H1 (cell line): ENCODE measurements at regions not wholly inside any gene's neighbourhood (a gene's known extent, or its start where the extent isn't known, plus 50 kb on each side); places are given as distances from the start of the nearest gene placed in this dataset.

Experiments used
- CTCF ChIA-PET: fragments of 300-600 bp; sonication (Branson Sonifier 250); formaldehyde crosslinking; loops from one replicate; lab custom pipeline; 2021; ENCODE audit not compliant: partially characterized antibody; lab: Charles Lee
- POLR2A ChIA-PET: fragments of 300-600 bp; sonication (Branson Sonifier 250); formaldehyde crosslinking; loops from one replicate; lab custom pipeline; 2021; ENCODE audit warnings: inconsistent platforms; ENCODE audit not compliant: partially characterized antibody; lab: Charles Lee
- DNase-seq, 2 experiments: peaks; one replicate each; pipeline versions ENCODE4 v3.0.0 to v3.0.0-alpha.2; 2010 to 2022; ENCODE audit warnings: low spot score in 2 of 2, low read depth in 1 of 2, mixed read lengths in 1 of 2
- FAIRE-seq: peaks from 2 replicates; lab custom pipeline; 2011; peaks lifted over from hg19 to GRCh38; lab: Jason Lieb, UNC
- H2AFZ ChIP-seq: 2 replicates; pipeline ENCODE4 v1.8.1; 2012; ENCODE audit warnings: low read length, inconsistent platforms
- H2AK5ac ChIP-seq: 2 replicates; pipeline ENCODE4 v1.6.1; 2013; ENCODE audit warnings: low read depth, low read length
- H2BK120ac ChIP-seq: replicated peaks from 2 replicates; pipeline ENCODE3; 2013; ENCODE audit warnings: low read depth, low read length, inconsistent platforms
- H2BK12ac ChIP-seq: 2 replicates; pipeline ENCODE4 v1.6.1; 2013; ENCODE audit warnings: low read depth, low read length
- H2BK15ac ChIP-seq: 2 replicates; pipeline ENCODE4 v1.6.1; 2013; ENCODE audit warnings: low read length
- H2BK20ac ChIP-seq: 2 replicates; pipeline ENCODE4 v1.6.1; 2013; ENCODE audit warnings: low read length
- H2BK5ac ChIP-seq: 2 replicates; pipeline ENCODE4 v1.6.1; 2013; ENCODE audit warnings: low read depth, low read length
- H3K14ac ChIP-seq: 2 replicates; pipeline ENCODE4 v1.6.1; 2013; ENCODE audit warnings: inconsistent platforms; ENCODE audit not compliant: insufficient read length
- H3K18ac ChIP-seq: 2 replicates; pipeline ENCODE4 v1.6.1; 2013; ENCODE audit warnings: low read length; ENCODE audit errors: extremely low read depth
- H3K23ac ChIP-seq: 2 replicates; pipeline ENCODE4 v1.6.1; 2013; ENCODE audit warnings: inconsistent platforms; ENCODE audit not compliant: insufficient read length
- H3K23me2 ChIP-seq: 2 replicates; pipeline ENCODE4 v1.6.1; 2013; ENCODE audit warnings: low read depth, low read length
- H3K27ac ChIP-seq: 2 replicates; pipeline ENCODE4 v1.6.1; 2011; ENCODE audit warnings: low read depth, low read length, inconsistent platforms
- H3K27me3 ChIP-seq, 4 experiments: replicated peaks in 1 of 4; 1 replicate in 1 of 4; 2 replicates in 3 of 4; pipeline versions ENCODE4 v1.6.1 to v1.8.1; 2011 to 2013; ENCODE audit warnings: low read length in 3 of 4, mild to moderate bottlenecking in 3 of 4, inconsistent platforms in 2 of 4, mixed read lengths in 2 of 4, moderate library complexity in 1 of 4; ENCODE audit not compliant: control insufficient read depth in 3 of 4, insufficient read depth in 3 of 4; ENCODE audit errors: extremely low read depth in 1 of 4
- H3K36me3 ChIP-seq, 4 experiments: 2 replicates each; pipeline versions ENCODE4 v1.6.1 to v1.8.1; 2011 to 2013; ENCODE audit warnings: mild to moderate bottlenecking in 4 of 4, low read length in 3 of 4, moderate library complexity in 2 of 4, control low read depth in 1 of 4, inconsistent platforms in 1 of 4; ENCODE audit not compliant: insufficient read depth in 4 of 4, control insufficient read depth in 2 of 4
- H3K4ac ChIP-seq: replicated peaks from 2 replicates; pipeline ENCODE3; 2013; ENCODE audit warnings: low read length, low read depth, mixed read lengths, inconsistent platforms; ENCODE audit not compliant: insufficient read length
- H3K4me1 ChIP-seq, 4 experiments: replicated peaks in 1 of 4; 1 replicate in 1 of 4; 2 replicates in 3 of 4; pipeline versions ENCODE4 v1.6.1 to v1.8.1; 2011 to 2013; ENCODE audit warnings: low read length in 3 of 4, inconsistent platforms in 2 of 4, mixed read lengths in 1 of 4; ENCODE audit not compliant: insufficient read depth in 4 of 4, control insufficient read depth in 3 of 4
- H3K4me2 ChIP-seq, 2 experiments: 2 replicates each; pipeline versions ENCODE4 v1.6.1 to v1.8.1; 2011 to 2013; ENCODE audit warnings: low read depth in 2 of 2, low read length in 2 of 2, control low read depth in 1 of 2, inconsistent platforms in 1 of 2, mild to moderate bottlenecking in 1 of 2; ENCODE audit not compliant: insufficient read depth in 1 of 2
- H3K4me3 ChIP-seq, 4 experiments: fragments of 200-600, 300-600 bp in 1 of 4; sonication (generic), shearing (Covaris generic), sonication (Bioruptor Twin) in 1 of 4; 2 replicates each; pipeline versions ENCODE4 v1.5.1 to v1.8.1; 2011 to 2016; ENCODE audit warnings: low read length in 4 of 4, low read depth in 3 of 4, control low read depth in 2 of 4, inconsistent platforms in 2 of 4, mild to moderate bottlenecking in 2 of 4, mixed read lengths in 1 of 4, moderate library complexity in 1 of 4; ENCODE audit not compliant: insufficient read depth in 2 of 4; ENCODE audit errors: extremely low read depth in 1 of 4
- H3K56ac ChIP-seq: replicated peaks from 2 replicates; pipeline ENCODE3; 2013; ENCODE audit warnings: low read depth, mild to moderate bottlenecking, mixed read lengths, low read length, inconsistent platforms; ENCODE audit not compliant: insufficient read length
- H3K79me1 ChIP-seq: 2 replicates; pipeline ENCODE4 v1.6.1; 2013; ENCODE audit warnings: low read depth, low read length, control low read depth
- H3K79me2 ChIP-seq, 2 experiments: 2 replicates each; pipeline versions ENCODE4 v1.6.1 to v1.8.1; 2012 to 2013; ENCODE audit warnings: low read length in 2 of 2, mild to moderate bottlenecking in 2 of 2, inconsistent platforms in 1 of 2; ENCODE audit not compliant: insufficient read depth in 2 of 2, control insufficient read depth in 1 of 2
- H3K9ac ChIP-seq, 4 experiments: replicated peaks in 1 of 4; 1 replicate in 1 of 4; 2 replicates in 3 of 4; pipeline versions ENCODE4 v1.6.1 to v1.8.1; 2011 to 2013; ENCODE audit warnings: low read depth in 3 of 4, low read length in 3 of 4, control low read depth in 2 of 4, mild to moderate bottlenecking in 2 of 4, moderate library complexity in 2 of 4, inconsistent platforms in 1 of 4; ENCODE audit errors: extremely low read depth in 1 of 4
- H3K9me3 ChIP-seq, 2 experiments: 2 replicates each; pipeline versions ENCODE4 v1.6.1 to v1.8.1; 2012 to 2013; ENCODE audit warnings: mild to moderate bottlenecking in 2 of 2, moderate library complexity in 2 of 2, control low read depth in 1 of 2, inconsistent platforms in 1 of 2, low read depth in 1 of 2, low read length in 1 of 2, mixed read lengths in 1 of 2; ENCODE audit not compliant: insufficient read depth in 2 of 2
- H4K20me1 ChIP-seq, 2 experiments: replicated peaks in 1 of 2; 2 replicates each; pipeline versions ENCODE3 to v1.8.1; 2011 to 2013; ENCODE audit warnings: inconsistent platforms in 2 of 2, low read length in 2 of 2, mild to moderate bottlenecking in 1 of 2; ENCODE audit not compliant: insufficient read depth in 2 of 2, control insufficient read depth in 1 of 2
- H4K5ac ChIP-seq: 2 replicates; pipeline ENCODE4 v1.6.1; 2013; ENCODE audit warnings: low read length, low read depth, mixed read lengths, inconsistent platforms; ENCODE audit not compliant: insufficient read length
- H4K8ac ChIP-seq: 2 replicates; pipeline ENCODE4 v1.8.0; 2013; ENCODE audit warnings: mild to moderate bottlenecking, moderate library complexity, low read length, inconsistent platforms; ENCODE audit not compliant: insufficient read depth; ENCODE audit errors: extremely low read depth
- H4K91ac ChIP-seq: replicated peaks from 2 replicates; pipeline ENCODE3; 2013; ENCODE audit warnings: low read length, mixed read lengths, inconsistent platforms; ENCODE audit not compliant: insufficient read length
- ASH2L ChIP-seq: fragments of 200-600, 300-600 bp; sonication (generic); IDR thresholded peaks from one replicate; pipeline ENCODE4 v1.7.1; 2017; ENCODE audit warnings: low read length
- BACH1 ChIP-seq: IDR thresholded peaks from 2 replicates; pipeline ENCODE4 v1.6.1; 2012; ENCODE audit warnings: low read length, improper control_type of control experiment
- CTBP2 ChIP-seq: IDR thresholded peaks from 2 replicates; pipeline ENCODE4 v1.7.0; 2011; ENCODE audit warnings: borderline replicate concordance, mild to moderate bottlenecking, moderate library complexity, mixed read lengths, low read length; ENCODE audit not compliant: insufficient read depth, insufficient read length
- EP300 ChIP-seq, 2 experiments: IDR thresholded peaks; 1 replicate in 1 of 2; 2 replicates in 1 of 2; pipeline ENCODE4 v1.6.1; 2011 to 2012; ENCODE audit warnings: low read depth in 2 of 2, low read length in 2 of 2, mild to moderate bottlenecking in 2 of 2, borderline replicate concordance in 1 of 2, inconsistent platforms in 1 of 2, moderate library complexity in 1 of 2
- GABPA ChIP-seq: IDR thresholded peaks from 2 replicates; pipeline ENCODE4 v1.6.1; 2011; ENCODE audit warnings: mild to moderate bottlenecking, low read length, moderate library complexity, borderline replicate concordance; ENCODE audit not compliant: insufficient read depth
- GTF2F1 ChIP-seq: IDR thresholded peaks from 2 replicates; pipeline ENCODE4 v1.6.1; 2012; ENCODE audit warnings: low read depth, low read length, improper control_type of control experiment, borderline replicate concordance
- KDM1A ChIP-seq: fragments of 200-600, 300-600 bp; sonication (generic); IDR thresholded peaks from 2 replicates; pipeline ENCODE4 v1.7.1; 2016; ENCODE audit warnings: mild to moderate bottlenecking, low read length, borderline replicate concordance
- MAX ChIP-seq: IDR thresholded peaks from 2 replicates; pipeline ENCODE4 v1.6.1; 2012; ENCODE audit warnings: inconsistent platforms
- POU5F1 ChIP-seq: IDR thresholded peaks from 2 replicates; pipeline ENCODE4 v1.6.1; 2011; ENCODE audit warnings: low read depth, mild to moderate bottlenecking, low read length, moderate library complexity
- RAD21 ChIP-seq, 2 experiments: IDR thresholded peaks in 1 of 2; conservative IDR thresholded peaks in 1 of 2; 2 replicates each; pipeline ENCODE4 v1.6.1; 2011; ENCODE audit warnings: low read depth in 2 of 2, low read length in 2 of 2, improper control_type of control experiment in 1 of 2, inconsistent platforms in 1 of 2, mild to moderate bottlenecking in 1 of 2, moderate library complexity in 1 of 2
- YY1 ChIP-seq: IDR thresholded peaks from 2 replicates; pipeline ENCODE4 v1.6.1; 2011; ENCODE audit warnings: low read depth, mild to moderate bottlenecking, low read length
- WGBS, 2 experiments: shearing (Covaris generic) in 1 of 2; methylation state at CpG; one replicate each; pipeline versions ENCODE4 v1.1.6 to v1.1.7; 2013 to 2015; ENCODE audit warnings: low lambda C conversion rate in 2 of 2, mixed read lengths in 2 of 2, inconsistent platforms in 1 of 2, low coverage in 1 of 2, missing lambda C conversion rate in 1 of 2; ENCODE audit not compliant: insufficient replicate concordance in 2 of 2, insufficient coverage in 1 of 2, insufficient read length in 1 of 2; ENCODE audit errors: extremely low coverage in 1 of 2, missing lambda C conversion rate in 1 of 2; 5-methylcytosine and 5-hydroxymethylcytosine counted together

- FAIRE-seq, result peak; percentile 66
- H3K23me2 ChIP-seq, result no peaks in the 10 kb centered on the region
- no peaks in the 10 kb centered on the region for H3K79me2 ChIP-seq
- TF ChIP-seq MAX, result peak; percentile 70
- TF ChIP-seq CTBP2, result peak; percentile 51
- no peak for TF ChIP-seq GTF2F1
- peak; percentile 56 for TF ChIP-seq ASH2L
- TF ChIP-seq YY1, result peak; percentile 72; the same call in 1 of the 2 replicates
- TF ChIP-seq KDM1A, result 0 out of 2 replicates have a peak, but pooled peaks have one; percentile 44
- no peak; a peak in 1 of 4 replicates for TF ChIP-seq RAD21 (IDR thresholded peaks at IDR 0.05 in 1 of 2, conservative IDR thresholded peaks at IDR 0.05 in 1 of 2; ENCODE audit: low read depth in 2 of 2, low read length in 2 of 2)
- TF ChIP-seq POU5F1, result 0 out of 2 replicates have a peak, but pooled peaks have one; percentile 31
- TF ChIP-seq BACH1, result no peak
- no peak for TF ChIP-seq GABPA
- TF ChIP-seq EP300 (IDR thresholded peaks at IDR 0.05; ENCODE audit: borderline replicate concordance in 1 of 2, low read depth in 2 of 2, low read length in 2 of 2), result peak in 1 of 2 experiments; percentile 5; a peak in 1 of 3 replicates
These were observed 685.1 kb downstream of the METTL15 start for GRCh38 chr11:28793282-28793738.

More at GRCh38 chr11:28793282-28793738, 685.1 kb downstream of the METTL15 start:
- Histone ChIP-seq H4K91ac (peak overlapping the region; percentile 84), H4K5ac (peak overlapping the region; percentile 32), H3K9ac (no peak overlapping the region), H3K79me1 (no peaks in the 10 kb centered on the region), H3K18ac (peak overlapping the region; percentile 82), H2BK15ac (peak overlapping the region; percentile 77; the same call in 1 of the 2 replicates), H3K9me3 (no peaks in the 10 kb centered on the region), H3K56ac (peak overlapping the region; percentile 26), H2BK20ac (peak overlapping the region; percentile 97), H4K20me1 (no peaks in the 10 kb centered on the region), H3K23ac (no peak overlapping the region), H2AK5ac (peak overlapping the region; percentile 93), H3K27me3 (no peaks in the 10 kb centered on the region), H3K14ac (no peak overlapping the region), H4K8ac (no peak overlapping the region), H3K4ac (peak overlapping the region; percentile 98), H3K4me1 (peaks cover 0 to 10% (median 7%) of the 10 kb centered on the region in 4 experiments; a peak in 6 of 7 replicates), H2BK12ac (peak overlapping the region; percentile 99), H3K4me3 (peak overlapping the region in 1 of 4 experiments; percentile 20; a peak in 1 of 8 replicates), H2AFZ (peak overlapping the region; percentile 71), H3K4me2 (peak overlapping the region; percentile 11 to 16; a peak in 2 of 4 replicates), H3K36me3 (no peaks in the 10 kb centered on the region), H2BK120ac (peak overlapping the region; percentile 98), H2BK5ac (peak overlapping the region; percentile 96; the same call in 1 of the 2 replicates), H3K27ac (peak overlapping the region; percentile 40)
- DNase-seq, result peak in 1 of 2 experiments; percentile 56
- WGBS, 2 experiments, result 53% methylated on average over 8 of the region's 8 CpGs; no CpG with 5 or more reads in 1 of the 2 experiments
- CTCF ChIA-PET, result no interaction called here
- POLR2A ChIA-PET, result no interaction called here
